H9 (cell line): ENCODE measurements at regions not wholly inside any gene's neighbourhood (a gene's known extent, or its start where the extent isn't known, plus 50 kb on each side); places are given as distances from the start of the nearest gene placed in this dataset.

Experiments used
- DNase-seq: peaks from one replicate; pipeline ENCODE4 v3.0.0-alpha.2; 2017
- H2AFZ ChIP-seq: one replicate; pipeline ENCODE4 v1.6.1; 2013; ENCODE audit warnings: mild to moderate bottlenecking, low read length, control low read depth, moderate library complexity
- H2AK5ac ChIP-seq: 2 replicates; pipeline ENCODE4 v1.6.1; 2013; ENCODE audit warnings: low read length, control low read depth, mixed read lengths; ENCODE audit not compliant: insufficient read length
- H2BK120ac ChIP-seq: one replicate; pipeline ENCODE4 v1.6.1; 2013; ENCODE audit warnings: low read depth, mild to moderate bottlenecking, low read length, control low read depth, inconsistent platforms; ENCODE audit not compliant: poor library complexity, severe bottlenecking
- H2BK12ac ChIP-seq: 2 replicates; pipeline ENCODE4 v1.6.1; 2013; ENCODE audit warnings: low read length, control low read depth, mixed read lengths, low read depth; ENCODE audit not compliant: insufficient read length
- H2BK15ac ChIP-seq: 2 replicates; pipeline ENCODE4 v1.6.1; 2013; ENCODE audit warnings: low read depth, low read length, control low read depth
- H2BK20ac ChIP-seq: one replicate; pipeline ENCODE4 v1.6.1; 2013; ENCODE audit warnings: low read depth, mild to moderate bottlenecking, low read length, control low read depth, inconsistent platforms; ENCODE audit not compliant: poor library complexity, severe bottlenecking
- H2BK5ac ChIP-seq: 2 replicates; pipeline ENCODE4 v1.6.1; 2013; ENCODE audit warnings: low read length, control low read depth, mixed read lengths; ENCODE audit not compliant: insufficient read length
- H3K14ac ChIP-seq: 2 replicates; pipeline ENCODE4 v1.6.1; 2013; ENCODE audit warnings: low read length, control low read depth; ENCODE audit not compliant: insufficient read depth
- H3K18ac ChIP-seq: 2 replicates; pipeline ENCODE4 v1.6.1; 2013; ENCODE audit warnings: low read depth, mild to moderate bottlenecking, mixed read lengths, low read length, control low read depth; ENCODE audit not compliant: insufficient read length
- H3K23ac ChIP-seq: 2 replicates; pipeline ENCODE4 v1.6.1; 2013; ENCODE audit warnings: low read length, control low read depth, mixed read lengths, low read depth; ENCODE audit not compliant: insufficient read length
- H3K23me2 ChIP-seq: 2 replicates; pipeline ENCODE4 v1.6.1; 2013; ENCODE audit warnings: low read depth, mild to moderate bottlenecking, mixed read lengths, low read length, control low read depth; ENCODE audit not compliant: insufficient read length, poor library complexity, severe bottlenecking
- H3K27ac ChIP-seq: 2 replicates; pipeline ENCODE4 v1.5.1; 2013; ENCODE audit warnings: low read length, control low read depth, mixed read lengths, low read depth; ENCODE audit not compliant: insufficient read length
- H3K27me3 ChIP-seq: 2 replicates; pipeline ENCODE4 v1.6.1; 2013; ENCODE audit warnings: low read length, control low read depth, inconsistent platforms; ENCODE audit not compliant: insufficient read depth
- H3K4ac ChIP-seq: 2 replicates; pipeline ENCODE4 v1.6.1; 2013; ENCODE audit warnings: low read depth, mild to moderate bottlenecking, control low read depth, inconsistent platforms, low read length, moderate library complexity
- H3K4me1 ChIP-seq: 2 replicates; pipeline ENCODE4 v1.6.1; 2013; ENCODE audit warnings: low read length, control low read depth, inconsistent platforms; ENCODE audit not compliant: insufficient read depth
- H3K4me2 ChIP-seq: 2 replicates; pipeline ENCODE4 v1.6.1; 2013; ENCODE audit warnings: low read length, control low read depth, mixed read lengths; ENCODE audit not compliant: insufficient read length, insufficient read depth
- H3K56ac ChIP-seq: 2 replicates; pipeline ENCODE4 v1.6.1; 2013; ENCODE audit warnings: low read depth, mild to moderate bottlenecking, mixed read lengths, low read length, control low read depth; ENCODE audit not compliant: insufficient read length
- H3K79me1 ChIP-seq: 2 replicates; pipeline ENCODE4 v1.6.1; 2013; ENCODE audit warnings: low read depth, mild to moderate bottlenecking, moderate library complexity, low read length, control low read depth, inconsistent platforms; ENCODE audit not compliant: insufficient read depth, poor library complexity, severe bottlenecking
- H3K79me2 ChIP-seq: 2 replicates; pipeline ENCODE4 v1.6.1; 2013; ENCODE audit warnings: low read length, control low read depth, inconsistent platforms; ENCODE audit not compliant: insufficient read depth
- H3K9ac ChIP-seq: 2 replicates; pipeline ENCODE4 v1.6.1; 2013; ENCODE audit warnings: low read length, control low read depth, mixed read lengths; ENCODE audit not compliant: insufficient read length; ENCODE audit errors: extremely low read depth
- H3K9me3 ChIP-seq: one replicate; pipeline ENCODE4 v1.6.1; 2013; ENCODE audit warnings: low read depth, low read length, inconsistent platforms; ENCODE audit not compliant: control insufficient read depth
- H3T11ph ChIP-seq: one replicate; pipeline ENCODE4 v1.6.1; 2013; ENCODE audit warnings: mild to moderate bottlenecking, low read length, control low read depth, inconsistent platforms
- H4K20me1 ChIP-seq: one replicate; pipeline ENCODE4 v1.6.1; 2013; ENCODE audit not compliant: control insufficient read depth, insufficient read length, insufficient read depth
- H4K5ac ChIP-seq: 2 replicates; pipeline ENCODE4 v1.6.1; 2013; ENCODE audit warnings: low read depth, mild to moderate bottlenecking, mixed read lengths, low read length, control low read depth; ENCODE audit not compliant: insufficient read length
- H4K8ac ChIP-seq: replicated peaks from 2 replicates; pipeline ENCODE4 v1.6.1; 2013; ENCODE audit warnings: low read length, control low read depth, mixed read lengths, low read depth; ENCODE audit not compliant: insufficient read length
- H4K91ac ChIP-seq: 2 replicates; pipeline ENCODE4 v1.6.1; 2013; ENCODE audit warnings: low read depth, mild to moderate bottlenecking, moderate library complexity, mixed read lengths, low read length, control low read depth; ENCODE audit not compliant: insufficient read length
- H3K27ac Mint-ChIP-seq, 3 experiments: 2 replicates in 2 of 3; 3 replicates in 1 of 3; pipeline ENCODE4 v1.8.0; 2020 to 2021; ENCODE audit warnings: mixed read lengths in 3 of 3, mild to moderate bottlenecking in 1 of 3, moderate library complexity in 1 of 3
- H3K27me3 Mint-ChIP-seq: 2 replicates; pipeline ENCODE4 v1.8.0; 2021; ENCODE audit warnings: low read depth, mild to moderate bottlenecking, moderate library complexity, mixed read lengths
- H3K36me3 Mint-ChIP-seq, 3 experiments: 2 replicates in 2 of 3; 3 replicates in 1 of 3; pipeline ENCODE4 v1.8.0; 2020 to 2021; ENCODE audit warnings: low read depth in 3 of 3, mixed read lengths in 3 of 3; ENCODE audit not compliant: insufficient read depth in 1 of 3
- H3K4me1 Mint-ChIP-seq, 2 experiments: 2 replicates each; pipeline ENCODE4 v1.8.0; 2020; ENCODE audit warnings: mixed read lengths in 2 of 2
- H3K4me3 Mint-ChIP-seq, 2 experiments: 2 replicates in 1 of 2; 3 replicates in 1 of 2; pipeline ENCODE4 v1.8.0; 2020 to 2021; ENCODE audit warnings: mild to moderate bottlenecking in 2 of 2, mixed read lengths in 2 of 2, moderate library complexity in 1 of 2
- H3K9me3 Mint-ChIP-seq, 2 experiments: 2 replicates in 1 of 2; 3 replicates in 1 of 2; pipeline ENCODE4 v1.8.0; 2020; ENCODE audit warnings: mild to moderate bottlenecking in 2 of 2, mixed read lengths in 2 of 2, moderate library complexity in 1 of 2
- CTCF ChIP-seq: fragments of 200-600 bp; sonication (generic); conservative IDR thresholded peaks from 3 replicates; pipeline ENCODE4 v1.8.0; 2021; ENCODE audit warnings: antibody characterized with exemption, mild to moderate bottlenecking
- WGBS: extraction: QIAGEN DNeasy Blood & Tissue Kit; methylation state at CpG from one replicate; pipeline ENCODE4 v1.1.7; 2013; ENCODE audit warnings: missing lambda C conversion rate, low lambda C conversion rate, mixed read lengths; ENCODE audit not compliant: insufficient read length; ENCODE audit errors: extremely low coverage; 5-methylcytosine and 5-hydroxymethylcytosine counted together

GRCh38 chr2:35415282-35415681 lies 940.3 kb upstream of the CRIM1 start:
- Histone ChIP-seq H2AK5ac (no peak overlapping the region), H2BK5ac (no peak overlapping the region), H4K20me1 (no peaks in the 10 kb centered on the region), H3K9me3 (no peaks in the 10 kb centered on the region), H3K56ac (no peak overlapping the region), H4K5ac (no peak overlapping the region), H2AFZ (no peak overlapping the region), H3K27ac (no peak overlapping the region), H3K79me1 (no peaks in the 10 kb centered on the region), H3K23ac (no peak overlapping the region), H4K8ac (no peak overlapping the region), H3T11ph (no peak overlapping the region), H3K14ac (no peak overlapping the region), H2BK15ac (no peak overlapping the region), H2BK12ac (no peak overlapping the region), H4K91ac (no peak overlapping the region), H2BK120ac (no peak overlapping the region), H3K79me2 (no peaks in the 10 kb centered on the region), H2BK20ac (no peak overlapping the region), H3K4ac (no peak overlapping the region), H3K9ac (no peak overlapping the region), H3K23me2 (no peaks in the 10 kb centered on the region), H3K18ac (no peak overlapping the region), H3K4me1 (peaks cover 2% of the 10 kb centered on the region; the same call in 1 of the 2 replicates), H3K27me3 (no peaks in the 10 kb centered on the region), H3K4me2 (no peak overlapping the region)
- TF ChIP-seq CTCF = peak; percentile 65
- no peaks in the 10 kb centered on the region for H3K27me3 Mint-ChIP-seq
- H3K27ac Mint-ChIP-seq = no peak overlapping the region
- no CpG with 5 or more reads among the region's 1 CpG for WGBS
- H3K4me1 Mint-ChIP-seq = peaks cover 7% of the 10 kb centered on the region in 2 experiments
- H3K4me3 Mint-ChIP-seq = no peak overlapping the region
- H3K36me3 Mint-ChIP-seq = peaks cover 0 to 9% (median 0%) of the 10 kb centered on the region in 3 experiments; a peak in 2 of 7 replicates
- peaks cover 5% of the 10 kb centered on the region in 2 experiments; a peak in 4 of 5 replicates for H3K9me3 Mint-ChIP-seq
- DNase-seq = no peak
